ENCODE measurements at regions not wholly inside any gene's neighbourhood (a gene's known extent, or its start where the extent isn't known, plus 50 kb on each side); places are given as distances from the start of the nearest gene placed in this dataset.
"Not testable (repeated sequence)": the region's sequence is repeated elsewhere in the genome, so short reads cannot be mapped to it uniquely, and the experiment has no call there.

DNA sequence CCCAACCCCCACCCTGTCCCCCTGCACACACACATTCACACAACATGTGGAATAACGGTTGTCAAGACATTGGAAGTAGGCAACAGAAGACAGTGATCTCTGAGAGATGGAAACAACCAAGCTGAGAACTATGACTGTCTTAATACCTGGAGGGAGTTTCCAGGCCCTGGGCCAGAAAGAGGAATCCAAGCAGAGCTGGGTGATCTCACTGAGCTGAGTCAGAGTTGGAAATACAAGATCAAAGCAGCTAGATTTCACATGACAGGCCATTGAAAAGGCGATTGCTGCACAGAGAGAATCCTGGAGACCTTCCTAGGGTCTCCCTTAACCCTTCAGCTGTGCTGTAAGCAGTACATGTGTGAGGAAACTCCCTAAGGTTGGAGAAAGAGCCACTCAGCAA is 165.8 kb upstream of the PRSS1 start:
- TF ChIP-seq, protein P1, sequence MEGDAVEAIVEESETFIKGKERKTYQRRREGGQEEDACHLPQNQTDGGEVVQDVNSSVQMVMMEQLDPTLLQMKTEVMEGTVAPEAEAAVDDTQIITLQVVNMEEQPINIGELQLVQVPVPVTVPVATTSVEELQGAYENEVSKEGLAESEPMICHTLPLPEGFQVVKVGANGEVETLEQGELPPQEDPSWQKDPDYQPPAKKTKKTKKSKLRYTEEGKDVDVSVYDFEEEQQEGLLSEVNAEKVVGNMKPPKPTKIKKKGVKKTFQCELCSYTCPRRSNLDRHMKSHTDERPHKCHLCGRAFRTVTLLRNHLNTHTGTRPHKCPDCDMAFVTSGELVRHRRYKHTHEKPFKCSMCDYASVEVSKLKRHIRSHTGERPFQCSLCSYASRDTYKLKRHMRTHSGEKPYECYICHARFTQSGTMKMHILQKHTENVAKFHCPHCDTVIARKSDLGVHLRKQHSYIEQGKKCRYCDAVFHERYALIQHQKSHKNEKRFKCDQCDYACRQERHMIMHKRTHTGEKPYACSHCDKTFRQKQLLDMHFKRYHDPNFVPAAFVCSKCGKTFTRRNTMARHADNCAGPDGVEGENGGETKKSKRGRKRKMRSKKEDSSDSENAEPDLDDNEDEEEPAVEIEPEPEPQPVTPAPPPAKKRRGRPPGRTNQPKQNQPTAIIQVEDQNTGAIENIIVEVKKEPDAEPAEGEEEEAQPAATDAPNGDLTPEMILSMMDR (IDR thresholded peaks at IDR 0.05), result no peak
- TF ChIP-seq ZFX (IDR thresholded peaks at IDR 0.05; ENCODE audit: borderline replicate concordance), result no peak
- no peak overlapping the region for H3K27ac ChIP-seq

DNA sequence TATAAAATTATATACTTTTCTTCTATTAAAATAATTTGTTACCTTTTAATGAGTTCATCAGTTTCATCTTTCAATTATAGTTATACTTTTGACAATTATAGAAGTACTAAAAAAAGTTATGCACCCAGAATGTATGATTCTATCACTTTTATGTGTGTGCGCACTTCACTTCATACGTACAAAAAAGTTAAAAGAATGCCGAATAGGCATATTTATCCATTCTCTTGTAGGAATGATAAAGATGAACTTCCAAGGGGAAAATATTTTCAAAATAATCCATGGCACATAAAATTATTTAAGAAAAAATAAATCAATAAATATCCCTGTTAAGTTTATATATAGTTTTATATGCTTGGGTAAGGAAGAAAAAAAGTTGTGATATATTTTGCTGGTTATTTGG is 166.9 kb upstream of the PRSS1 start:
- TF ChIP-seq ZFX (IDR thresholded peaks at IDR 0.05; ENCODE audit: borderline replicate concordance), result no peak
- TF ChIP-seq, protein P1 (IDR thresholded peaks at IDR 0.05), result no peak
- no peak overlapping the region for H3K27ac ChIP-seq

DNA sequence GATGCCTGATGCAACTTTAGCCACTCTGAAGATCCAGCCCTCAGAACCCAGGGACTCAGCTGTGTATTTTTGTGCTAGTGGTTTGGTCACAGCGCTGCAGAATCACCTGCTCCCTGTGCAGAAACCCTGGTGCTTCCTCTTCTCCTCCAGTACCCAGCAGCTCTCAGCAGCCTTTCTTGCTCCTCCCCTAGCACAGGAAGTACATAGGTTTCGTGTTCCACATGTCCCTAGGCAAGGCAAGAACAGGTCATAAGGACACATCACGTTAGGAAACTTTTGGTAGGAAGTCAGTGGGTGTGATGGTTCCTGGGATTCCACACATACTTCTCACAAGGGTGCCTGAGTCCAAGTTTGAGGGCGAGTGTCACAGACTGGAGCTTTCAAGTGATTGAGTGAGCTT is 167.9 kb upstream of the PRSS1 start:
- TF ChIP-seq, protein P1 (IDR thresholded peaks at IDR 0.05), result no peak
- no peak for TF ChIP-seq ZFX (IDR thresholded peaks at IDR 0.05; ENCODE audit: borderline replicate concordance)
- H3K27ac ChIP-seq, result no peak overlapping the region

DNA sequence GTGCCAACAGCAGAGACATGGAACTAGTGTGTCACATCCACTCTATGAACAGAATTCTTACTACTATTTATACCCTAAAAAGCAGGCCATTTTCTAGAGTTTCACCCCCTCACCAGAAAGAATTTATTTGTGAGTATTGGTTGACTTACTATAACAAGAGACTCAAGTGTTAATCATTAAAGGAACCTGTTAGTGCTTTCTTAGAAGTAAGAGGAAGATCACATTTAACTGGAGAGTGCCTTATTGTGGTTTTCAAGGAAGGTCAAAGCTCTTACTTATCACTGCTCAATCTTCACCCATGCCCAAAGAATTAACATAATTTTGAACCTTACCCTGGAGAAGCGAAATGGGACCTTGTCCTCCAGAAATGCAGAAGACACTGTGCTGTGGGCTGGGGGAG is 169.3 kb upstream of the PRSS1 start:
- TF ChIP-seq ZFX (IDR thresholded peaks at IDR 0.05; ENCODE audit: borderline replicate concordance), result no peak
- TF ChIP-seq, protein P1 (IDR thresholded peaks at IDR 0.05), result no peak
- H3K27ac ChIP-seq, result no peak overlapping the region

DNA sequence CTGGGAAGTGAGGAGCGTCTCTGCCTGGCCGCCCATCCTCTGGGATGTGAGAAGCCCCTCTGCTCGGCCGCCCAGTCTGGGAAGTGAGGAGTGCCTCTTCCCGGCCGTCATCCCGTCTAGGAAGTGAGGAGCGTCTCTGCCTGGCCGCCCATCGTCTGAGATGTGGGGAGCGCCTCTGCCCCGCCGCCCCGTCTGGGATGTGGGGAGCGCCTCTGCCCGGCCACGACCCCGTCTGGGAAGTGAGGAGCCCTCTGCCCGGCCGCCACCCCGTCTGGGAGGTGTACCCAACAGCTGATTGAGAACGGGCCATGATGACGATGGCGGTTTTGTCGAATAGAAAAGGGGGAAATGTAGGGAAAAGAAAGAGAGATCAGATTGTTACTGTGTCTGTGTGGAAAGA is 173.9 kb upstream of the PRSS1 start:
- not testable (repeated sequence) for H3K27ac ChIP-seq

DNA sequence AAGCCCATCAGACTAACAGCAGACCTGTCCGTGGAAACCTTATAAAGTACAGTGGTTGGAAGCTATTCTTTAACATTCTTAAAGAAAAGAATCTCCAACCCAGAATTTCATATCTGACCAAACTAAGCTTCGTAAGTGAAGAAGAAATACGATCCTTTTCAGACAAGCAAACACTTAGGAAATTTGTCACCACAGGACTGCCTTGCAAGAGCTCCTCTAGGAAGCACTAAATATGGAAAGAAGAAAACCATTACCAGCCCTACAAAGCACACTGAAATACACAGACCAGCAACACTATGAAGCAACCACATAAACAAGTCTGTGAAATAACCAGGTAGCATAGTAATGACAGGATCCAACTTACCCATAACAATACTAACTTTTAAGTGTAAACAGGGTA is 177.7 kb upstream of the PRSS1 start:
- no peak for TF ChIP-seq ZFX (IDR thresholded peaks at IDR 0.05; ENCODE audit: borderline replicate concordance)
- TF ChIP-seq, protein P1 (IDR thresholded peaks at IDR 0.05), result no peak
- H3K27ac ChIP-seq, result no peak overlapping the region

DNA sequence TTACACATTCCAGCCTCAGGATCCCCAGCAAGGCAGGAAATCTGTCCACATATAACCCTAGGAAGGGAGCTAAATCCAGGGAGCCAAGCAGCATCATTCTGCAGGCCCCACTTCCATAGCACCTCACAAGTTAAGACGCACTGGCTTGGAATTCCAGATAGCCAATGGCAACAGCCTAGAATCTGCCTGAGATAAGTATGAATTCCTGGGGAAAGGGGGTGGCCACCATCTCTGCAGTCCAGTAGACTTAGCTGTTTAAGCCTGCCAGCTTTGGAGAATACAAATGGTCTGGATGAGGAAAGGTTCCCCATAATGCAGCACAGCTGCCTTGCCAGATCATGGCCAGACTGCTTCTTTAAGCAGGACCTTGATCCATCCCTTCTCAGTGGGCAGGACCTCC is 179.4 kb upstream of the PRSS1 start:
- no peak for TF ChIP-seq ZFX (IDR thresholded peaks at IDR 0.05; ENCODE audit: borderline replicate concordance)
- TF ChIP-seq, protein P1 (IDR thresholded peaks at IDR 0.05), result no peak
- H3K27ac ChIP-seq, result no peak overlapping the region

DNA sequence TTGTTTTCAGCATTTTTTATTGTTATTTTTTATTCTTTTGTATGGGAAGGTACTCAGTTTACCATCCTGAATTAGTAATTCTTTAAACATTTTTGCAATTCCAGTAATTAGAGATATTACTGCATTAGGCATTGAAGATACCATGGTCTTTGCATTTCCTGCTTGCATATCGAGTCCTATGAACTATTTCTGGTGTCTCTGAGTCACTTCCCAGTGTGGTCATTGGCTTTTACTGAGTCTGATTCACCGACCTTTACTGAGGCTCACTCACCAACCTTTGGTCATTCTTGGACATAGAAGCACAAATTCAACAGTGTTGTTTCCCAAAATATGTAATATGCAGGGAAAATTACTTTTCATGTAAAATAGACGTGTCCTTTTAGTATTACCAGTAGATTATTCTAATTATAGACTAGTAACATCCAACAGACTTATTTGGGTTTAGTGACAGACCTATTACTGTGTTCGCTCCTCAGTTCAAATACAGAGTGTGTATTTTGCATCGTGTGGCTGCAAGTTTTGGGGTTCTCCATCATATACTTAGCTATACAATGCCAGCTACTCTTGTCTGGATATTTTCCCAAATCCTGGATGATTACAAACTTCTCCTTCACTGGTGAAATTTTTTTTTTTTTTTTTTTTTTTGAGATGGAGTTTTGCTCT is 180.7 kb upstream of the PRSS1 start:
- TF ChIP-seq, protein P1 (IDR thresholded peaks at IDR 0.05), result no peak
- no peak for TF ChIP-seq ZFX (IDR thresholded peaks at IDR 0.05; ENCODE audit: borderline replicate concordance)
- no peak overlapping the region for H3K27ac ChIP-seq

All from 22Rv1 (cell line).